IMR-90 (cell line): ENCODE measurements at regions not wholly inside any gene's neighbourhood (a gene's known extent, or its start where the extent isn't known, plus 50 kb on each side); places are given as distances from the start of the nearest gene placed in this dataset.
A peak's percentile ranks its signal among the peaks of the same experiment; 100 is the strongest.

Source experiments
- ATAC-seq: fragments of 200-7000 bp; cut with Tn5 transposase; 2 replicates; pipeline ENCODE4 v1.9.1; 2020; ENCODE audit warnings: low read depth, mild to moderate bottlenecking, moderate library complexity
- BruUV-seq: library from RNA; stranded (reverse); fragments of 400-500 nt; replicated peaks from 2 replicates; lab custom pipeline; 2021; lab: Mats Ljungman, UMichigan
- CTCF ChIA-PET: fragments of 300-600 bp; formaldehyde crosslinking; extraction: SDS; loops from one replicate; lab custom pipeline; 2021; ENCODE audit warnings: antibody characterized with exemption; lab: Yijun Ruan, JAX
- POLR2A ChIA-PET: fragments of 300-600 bp; sonication (Branson Sonifier 250); formaldehyde crosslinking; loops from one replicate; lab custom pipeline; 2022; ENCODE audit warnings: antibody characterized with exemption; ENCODE audit not compliant: unreplicated experiment; lab: Charles Lee
- DNase-seq: peaks from one replicate; pipeline ENCODE4 v3.0.0; 2013
- H2AFZ ChIP-seq: replicated peaks from 2 replicates; pipeline ENCODE3; 2013; ENCODE audit warnings: low read length, mild to moderate bottlenecking; ENCODE audit not compliant: poor library complexity
- H2AK5ac ChIP-seq: 2 replicates; pipeline ENCODE4 v1.6.1; 2013; ENCODE audit warnings: low read depth, low read length, inconsistent platforms
- H2AK9ac ChIP-seq: replicated peaks from 2 replicates; pipeline ENCODE3; 2013; ENCODE audit warnings: mild to moderate bottlenecking, low read depth, low read length, moderate library complexity; ENCODE audit not compliant: poor library complexity
- H2BK120ac ChIP-seq: 2 replicates; pipeline ENCODE4 v1.6.1; 2013; ENCODE audit warnings: low read depth, low read length, inconsistent platforms
- H2BK15ac ChIP-seq: 3 replicates; pipeline ENCODE4 v1.6.1; 2013; ENCODE audit warnings: low read depth, low read length, inconsistent platforms
- H2BK20ac ChIP-seq: 2 replicates; pipeline ENCODE4 v1.6.1; 2013; ENCODE audit warnings: low read depth, mild to moderate bottlenecking, inconsistent platforms, low read length, moderate library complexity
- H2BK5ac ChIP-seq: 2 replicates; pipeline ENCODE4 v1.6.1; 2013; ENCODE audit warnings: mild to moderate bottlenecking, low read depth, low read length, inconsistent platforms; ENCODE audit not compliant: poor library complexity, severe bottlenecking
- H3K14ac ChIP-seq: replicated peaks from 2 replicates; pipeline ENCODE4 v1.6.1; 2013; ENCODE audit warnings: low read depth, low read length, inconsistent platforms
- H3K18ac ChIP-seq: 2 replicates; pipeline ENCODE4 v1.6.1; 2013; ENCODE audit warnings: low read depth, low read length, control low read depth
- H3K23ac ChIP-seq: 2 replicates; pipeline ENCODE4 v1.6.1; 2013; ENCODE audit warnings: low read depth, low read length, inconsistent platforms
- H3K27ac ChIP-seq: 2 replicates; pipeline ENCODE4 v1.5.1; 2013; ENCODE audit warnings: mild to moderate bottlenecking, control low read depth, low read length; ENCODE audit not compliant: insufficient read depth
- H3K27me3 ChIP-seq: 2 replicates; pipeline ENCODE4 v1.6.1; 2013; ENCODE audit warnings: low read length; ENCODE audit not compliant: control insufficient read depth, insufficient read depth
- H3K36me3 ChIP-seq: 2 replicates; pipeline ENCODE4 v1.6.1; 2013; ENCODE audit warnings: low read length, mixed read lengths; ENCODE audit not compliant: control insufficient read depth, insufficient read depth
- H3K4ac ChIP-seq: 2 replicates; pipeline ENCODE4 v1.6.1; 2013; ENCODE audit warnings: low read depth, low read length, inconsistent platforms
- H3K4me1 ChIP-seq: 2 replicates; pipeline ENCODE4 v1.6.1; 2013; ENCODE audit warnings: low read length, mixed read lengths; ENCODE audit not compliant: control insufficient read depth, insufficient read depth
- H3K4me2 ChIP-seq: 2 replicates; pipeline ENCODE4 v1.6.1; 2013; ENCODE audit warnings: low read depth, mild to moderate bottlenecking, control low read depth, low read length, moderate library complexity
- H3K4me3 ChIP-seq: 2 replicates; pipeline ENCODE4 v1.5.1; 2013; ENCODE audit warnings: low read depth, mild to moderate bottlenecking, control low read depth, low read length, moderate library complexity; ENCODE audit not compliant: insufficient read depth
- H3K56ac ChIP-seq: 2 replicates; pipeline ENCODE4 v1.6.1; 2013; ENCODE audit warnings: low read length, inconsistent platforms; ENCODE audit not compliant: insufficient read depth; ENCODE audit errors: extremely low read depth
- H3K79me1 ChIP-seq, 2 experiments: 2 replicates each; pipeline ENCODE4 v1.6.1; 2013; ENCODE audit warnings: low read length in 2 of 2, inconsistent platforms in 1 of 2, low read depth in 1 of 2
- H3K9ac ChIP-seq: 2 replicates; pipeline ENCODE4 v1.6.1; 2013; ENCODE audit warnings: low read depth, low read length, control low read depth
- H3K9me1 ChIP-seq: 2 replicates; pipeline ENCODE4 v1.6.1; 2013; ENCODE audit warnings: low read length, inconsistent platforms; ENCODE audit not compliant: insufficient read depth
- H3K9me3 ChIP-seq: 2 replicates; pipeline ENCODE4 v1.6.1; 2013; ENCODE audit warnings: low read length; ENCODE audit not compliant: control insufficient read depth, insufficient read depth
- H4K20me1 ChIP-seq: 2 replicates; pipeline ENCODE4 v1.6.1; 2013; ENCODE audit warnings: low read length, inconsistent platforms; ENCODE audit not compliant: insufficient read depth
- H4K5ac ChIP-seq: 2 replicates; pipeline ENCODE4 v1.6.1; 2013; ENCODE audit warnings: mild to moderate bottlenecking, low read depth, low read length, control low read depth
- H4K8ac ChIP-seq, 2 experiments: 2 replicates each; pipeline ENCODE4 v1.6.1; 2013; ENCODE audit warnings: low read depth in 2 of 2, low read length in 2 of 2, control low read depth in 1 of 2, inconsistent platforms in 1 of 2
- H4K91ac ChIP-seq: 2 replicates; pipeline ENCODE4 v1.6.1; 2013; ENCODE audit warnings: low read depth, low read length, inconsistent platforms; ENCODE audit not compliant: insufficient read depth
- BHLHE40 ChIP-seq: fragments of 150-350 bp; IDR thresholded peaks from 2 replicates; pipeline ENCODE4 v1.6.1; 2016; ENCODE audit warnings: mild to moderate bottlenecking, low read depth, low read length
- CEBPB ChIP-seq: IDR thresholded peaks from 2 replicates; pipeline ENCODE4 v1.6.1; 2012; ENCODE audit warnings: low read depth, low read length, improper control_type of control experiment
- CHD1 ChIP-seq: IDR thresholded peaks from 2 replicates; pipeline ENCODE4 v1.6.1; 2012; ENCODE audit warnings: low read depth, low read length, improper control_type of control experiment
- CTCF ChIP-seq: conservative IDR thresholded peaks from 2 replicates; pipeline ENCODE4 v1.5.1; 2012; ENCODE audit warnings: mild to moderate bottlenecking, low read depth, low read length, improper control_type of control experiment
- ELK1 ChIP-seq: fragments of 150-350 bp; IDR thresholded peaks from 2 replicates; pipeline ENCODE4 v1.6.1; 2016; ENCODE audit warnings: low read depth, mild to moderate bottlenecking, low read length, moderate library complexity, borderline replicate concordance
- MAFK ChIP-seq: IDR thresholded peaks from 2 replicates; pipeline ENCODE4 v1.6.1; 2012; ENCODE audit warnings: low read depth, low read length, improper control_type of control experiment
- MXI1 ChIP-seq: IDR thresholded peaks from 2 replicates; pipeline ENCODE4 v1.6.1; 2012; ENCODE audit warnings: low read depth, mild to moderate bottlenecking, low read length, moderate library complexity, borderline replicate concordance
- NFE2L2 ChIP-seq: fragments of 150-350 bp; IDR thresholded peaks from 2 replicates; pipeline ENCODE4 v1.6.1; 2016; ENCODE audit warnings: low read depth, mild to moderate bottlenecking, low read length
- POLR2A ChIP-seq: IDR thresholded peaks from 2 replicates; pipeline ENCODE4 v1.6.1; 2012; ENCODE audit warnings: mild to moderate bottlenecking, low read depth, low read length
- RAD21 ChIP-seq: IDR thresholded peaks from 2 replicates; pipeline ENCODE4 v1.6.1; 2012; ENCODE audit warnings: low read length, improper control_type of control experiment
- RCOR1 ChIP-seq: IDR thresholded peaks from 2 replicates; pipeline ENCODE4 v1.6.1; 2012; ENCODE audit warnings: mild to moderate bottlenecking, low read length, improper control_type of control experiment; ENCODE audit not compliant: insufficient replicate concordance
- RFX5 ChIP-seq: IDR thresholded peaks from 2 replicates; pipeline ENCODE4 v1.8.0; 2012; ENCODE audit warnings: low read depth, mild to moderate bottlenecking, low read length, moderate library complexity
- SMC3 ChIP-seq: fragments of 150-350 bp; IDR thresholded peaks from 2 replicates; pipeline ENCODE4 v1.6.1; 2016; ENCODE audit warnings: low read depth, mild to moderate bottlenecking, antibody characterized with exemption, low read length, moderate library complexity
- WGBS, 2 experiments: methylation state at CpG; one replicate each; pipeline versions ENCODE4 v1.1.5 to v1.1.7; 2013; ENCODE audit warnings: missing lambda C conversion rate in 2 of 2; ENCODE audit not compliant: insufficient read length in 1 of 2; ENCODE audit errors: extremely low coverage in 2 of 2; 5-methylcytosine and 5-hydroxymethylcytosine counted together
- dilution Hi-C: fragments of 300-500 bp; cut with HindIII; formaldehyde crosslinking; loops from one replicate; pipeline ENCODE4 v1.14.3; 2018; ENCODE audit warnings: low sequenced_read_pairs; ENCODE audit not compliant: unreplicated experiment
- in situ Hi-C: fragments of 300-500 bp; cut with MboI; formaldehyde crosslinking; loops from 3 replicates; pipeline ENCODE4 v1.14.3; 2019; ENCODE audit warnings: low sequenced_read_pairs, inconsistent platforms, mixed read lengths
- intact Hi-C: fragments of 100-400 bp; cut with micrococcal nuclease; formaldehyde crosslinking; loops from 2 replicates; pipeline ENCODE4 v1.10.0; 2022

GRCh38 chr2:225137971-225138370 is 95.7 kb upstream of the DOCK10 start:
- TF ChIP-seq CEBPB: no peak
- no peak for TF ChIP-seq MXI1
- TF ChIP-seq ELK1: no peak
- TF ChIP-seq POLR2A: no peak
- TF ChIP-seq RAD21: no peak
- no peak for TF ChIP-seq CHD1
- no peak for TF ChIP-seq CTCF
- TF ChIP-seq RCOR1: no peak
- no peak for TF ChIP-seq NFE2L2
- TF ChIP-seq MAFK: no peak
- no peak for TF ChIP-seq RFX5
- TF ChIP-seq SMC3: no peak
- TF ChIP-seq BHLHE40: no peak
- intact Hi-C loops (no loop called here), dilution Hi-C loops (no loop called here), in situ Hi-C loops (no loop called here)
- Histone ChIP-seq H3K79me1 (no peaks in the 10 kb centered on the region), H2BK5ac (no peak overlapping the region), H3K36me3 (no peaks in the 10 kb centered on the region), H3K4ac (no peak overlapping the region), H3K9ac (no peak overlapping the region), H2BK20ac (no peak overlapping the region), H2BK120ac (no peak overlapping the region), H4K91ac (no peak overlapping the region), H2AFZ (no peak overlapping the region), H3K9me3 (no peaks in the 10 kb centered on the region), H3K9me1 (no peaks in the 10 kb centered on the region; the same call in 1 of the 2 replicates), H3K27me3 (no peaks in the 10 kb centered on the region), H3K56ac (no peak overlapping the region), H3K14ac (no peak overlapping the region), H2AK9ac (no peak overlapping the region), H3K4me2 (no peak overlapping the region), H2AK5ac (no peak overlapping the region), H3K4me1 (no peaks in the 10 kb centered on the region), H4K8ac (no peak overlapping the region), H3K27ac (no peak overlapping the region), H4K20me1 (no peaks in the 10 kb centered on the region), H3K4me3 (no peak overlapping the region), H4K5ac (no peak overlapping the region), H3K18ac (no peak overlapping the region), H2BK15ac (no peak overlapping the region), H3K23ac (no peak overlapping the region)
- WGBS, 2 experiments: no CpG with 5 or more reads among the region's 2 CpGs
- ATAC-seq (no peak), DNase-seq (peak; percentile 40)
- CTCF ChIA-PET: interaction anchor here (0.6 kb wide), 1 partner anchor 50 kb away, joined by 4 read pairs; no protein-coding TSS in a partner anchor
- no TSS peak for BruUV-seq
- POLR2A ChIA-PET: interaction anchor here (0.5 kb wide), 1 partner anchor 1831 kb away, joined by 7 read pairs; no protein-coding TSS in a partner anchor
